ENCODE measurements at regions not wholly inside any gene's neighbourhood (a gene's known extent, or its start where the extent isn't known, plus 50 kb on each side); places are given as distances from the start of the nearest gene placed in this dataset.

DNA sequence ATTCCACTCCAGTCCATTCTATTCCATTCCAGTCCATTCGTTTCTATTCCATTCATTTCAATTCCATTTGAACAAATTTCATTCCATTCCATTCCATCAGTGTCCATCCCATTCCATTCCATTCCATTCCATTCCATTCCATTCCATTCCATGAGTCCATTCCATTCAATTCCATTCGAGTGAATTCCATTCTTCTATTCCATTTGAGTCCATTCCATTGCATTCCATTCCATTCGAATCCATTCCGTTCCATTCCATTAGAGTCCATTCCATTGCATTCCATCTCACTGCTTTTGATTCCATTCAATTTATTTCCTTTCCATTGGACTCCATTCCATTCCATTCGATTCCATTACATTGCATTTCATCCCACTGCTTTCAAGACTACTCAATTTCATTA lies 1132.1 kb downstream of the RPIA start:
- TF ChIP-seq, protein P1, sequence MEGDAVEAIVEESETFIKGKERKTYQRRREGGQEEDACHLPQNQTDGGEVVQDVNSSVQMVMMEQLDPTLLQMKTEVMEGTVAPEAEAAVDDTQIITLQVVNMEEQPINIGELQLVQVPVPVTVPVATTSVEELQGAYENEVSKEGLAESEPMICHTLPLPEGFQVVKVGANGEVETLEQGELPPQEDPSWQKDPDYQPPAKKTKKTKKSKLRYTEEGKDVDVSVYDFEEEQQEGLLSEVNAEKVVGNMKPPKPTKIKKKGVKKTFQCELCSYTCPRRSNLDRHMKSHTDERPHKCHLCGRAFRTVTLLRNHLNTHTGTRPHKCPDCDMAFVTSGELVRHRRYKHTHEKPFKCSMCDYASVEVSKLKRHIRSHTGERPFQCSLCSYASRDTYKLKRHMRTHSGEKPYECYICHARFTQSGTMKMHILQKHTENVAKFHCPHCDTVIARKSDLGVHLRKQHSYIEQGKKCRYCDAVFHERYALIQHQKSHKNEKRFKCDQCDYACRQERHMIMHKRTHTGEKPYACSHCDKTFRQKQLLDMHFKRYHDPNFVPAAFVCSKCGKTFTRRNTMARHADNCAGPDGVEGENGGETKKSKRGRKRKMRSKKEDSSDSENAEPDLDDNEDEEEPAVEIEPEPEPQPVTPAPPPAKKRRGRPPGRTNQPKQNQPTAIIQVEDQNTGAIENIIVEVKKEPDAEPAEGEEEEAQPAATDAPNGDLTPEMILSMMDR (IDR thresholded peaks at IDR 0.05; ENCODE audit: insufficient read depth, low read depth, low read length), result no peak
- no peak for TF ChIP-seq EZH2 (IDR thresholded peaks at IDR 0.05; ENCODE audit: insufficient read depth, low read length)
